ENCODE measurements at regions not wholly inside any gene's neighbourhood (a gene's known extent, or its start where the extent isn't known, plus 50 kb on each side); places are given as distances from the start of the nearest gene placed in this dataset.

DNA sequence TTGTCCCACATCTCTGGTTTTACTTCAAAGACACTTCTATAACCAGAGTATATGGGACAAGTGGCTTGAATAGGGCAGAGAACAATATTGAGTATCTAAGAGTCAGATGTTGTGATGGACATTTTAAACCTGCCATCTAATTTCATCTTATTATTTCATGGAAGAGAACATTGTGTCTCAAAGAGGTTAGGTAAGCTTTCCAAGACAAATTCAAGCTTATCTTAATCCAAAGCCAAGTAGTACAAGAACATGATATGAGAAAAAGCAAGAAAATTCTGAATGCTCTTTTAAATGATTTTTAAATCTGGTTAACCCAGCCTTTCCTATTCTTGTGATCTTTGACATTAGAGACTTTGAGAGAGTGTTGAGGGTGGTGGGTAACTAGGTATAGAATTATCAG, 65.3 kb upstream of the ZNF804B start:
- Mint-ChIP-seq H3K36me3 (ENCODE audit: low read depth) (no peaks in the 10 kb centered on the region), H3K9me3 (no peaks in the 10 kb centered on the region)
- no peak for ATAC-seq

More for the DNA sequence above, 65.3 kb upstream of the ZNF804B start:
- Mint-ChIP-seq H3K27me3 (ENCODE audit: insufficient read depth, low read depth, poor library complexity) (no peaks in the 10 kb centered on the region), H3K27ac (no peak overlapping the region), H3K4me1 (peaks cover 10% of the 10 kb centered on the region; the same call in 2 of the 3 replicates), H3K4me3 (no peak overlapping the region)
- no peaks in the 10 kb centered on the region for H3K9me2 ChIP-seq (ENCODE audit: insufficient read depth)
- no peaks in the 10 kb centered on the region for H3K27me3 ChIP-seq (ENCODE audit: insufficient read depth)
- H2AFZ ChIP-seq = no peak overlapping the region
- H3K36me3 ChIP-seq (ENCODE audit: insufficient read depth) = no peaks in the 10 kb centered on the region
- no peak for DNase-seq (ENCODE audit: low spot score)
- H4K20me1 ChIP-seq (replicated peaks; ENCODE audit: insufficient read depth) = no peaks in the 10 kb centered on the region
- no peaks in the 10 kb centered on the region for H3K79me2 ChIP-seq (replicated peaks; ENCODE audit: insufficient read depth)
- H3K4me2 ChIP-seq = no peak overlapping the region
- H3F3A ChIP-seq (replicated peaks; ENCODE audit: low read depth) = no peaks in the 10 kb centered on the region
- no peak for TF ChIP-seq POLR2AphosphoS5 (IDR thresholded peaks at IDR 0.05; ENCODE audit: low read depth)
- TF ChIP-seq, protein P1, sequence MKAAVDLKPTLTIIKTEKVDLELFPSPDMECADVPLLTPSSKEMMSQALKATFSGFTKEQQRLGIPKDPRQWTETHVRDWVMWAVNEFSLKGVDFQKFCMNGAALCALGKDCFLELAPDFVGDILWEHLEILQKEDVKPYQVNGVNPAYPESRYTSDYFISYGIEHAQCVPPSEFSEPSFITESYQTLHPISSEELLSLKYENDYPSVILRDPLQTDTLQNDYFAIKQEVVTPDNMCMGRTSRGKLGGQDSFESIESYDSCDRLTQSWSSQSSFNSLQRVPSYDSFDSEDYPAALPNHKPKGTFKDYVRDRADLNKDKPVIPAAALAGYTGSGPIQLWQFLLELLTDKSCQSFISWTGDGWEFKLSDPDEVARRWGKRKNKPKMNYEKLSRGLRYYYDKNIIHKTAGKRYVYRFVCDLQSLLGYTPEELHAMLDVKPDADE (IDR thresholded peaks at IDR 0.05) = no peak
- no peak for TF ChIP-seq EZH2 (IDR thresholded peaks at IDR 0.05; ENCODE audit: low read depth, unreplicated experiment)
- TF ChIP-seq ZNF331 (CRISPR knock-in tag; IDR thresholded peaks at IDR 0.05; ENCODE audit: low read depth) = no peak
- TF ChIP-seq NANOG (IDR thresholded peaks at IDR 0.05; ENCODE audit: borderline replicate concordance) = no peak
- TF ChIP-seq, protein P2, sequence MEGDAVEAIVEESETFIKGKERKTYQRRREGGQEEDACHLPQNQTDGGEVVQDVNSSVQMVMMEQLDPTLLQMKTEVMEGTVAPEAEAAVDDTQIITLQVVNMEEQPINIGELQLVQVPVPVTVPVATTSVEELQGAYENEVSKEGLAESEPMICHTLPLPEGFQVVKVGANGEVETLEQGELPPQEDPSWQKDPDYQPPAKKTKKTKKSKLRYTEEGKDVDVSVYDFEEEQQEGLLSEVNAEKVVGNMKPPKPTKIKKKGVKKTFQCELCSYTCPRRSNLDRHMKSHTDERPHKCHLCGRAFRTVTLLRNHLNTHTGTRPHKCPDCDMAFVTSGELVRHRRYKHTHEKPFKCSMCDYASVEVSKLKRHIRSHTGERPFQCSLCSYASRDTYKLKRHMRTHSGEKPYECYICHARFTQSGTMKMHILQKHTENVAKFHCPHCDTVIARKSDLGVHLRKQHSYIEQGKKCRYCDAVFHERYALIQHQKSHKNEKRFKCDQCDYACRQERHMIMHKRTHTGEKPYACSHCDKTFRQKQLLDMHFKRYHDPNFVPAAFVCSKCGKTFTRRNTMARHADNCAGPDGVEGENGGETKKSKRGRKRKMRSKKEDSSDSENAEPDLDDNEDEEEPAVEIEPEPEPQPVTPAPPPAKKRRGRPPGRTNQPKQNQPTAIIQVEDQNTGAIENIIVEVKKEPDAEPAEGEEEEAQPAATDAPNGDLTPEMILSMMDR (conservative IDR thresholded peaks at IDR 0.05; ENCODE audit: low read depth in 2 of 2) = no peak
- no peak for TF ChIP-seq CREB1 (CRISPR knock-in tag; IDR thresholded peaks at IDR 0.05; ENCODE audit: low read depth)
- TF ChIP-seq EZH2phosphoT487 (IDR thresholded peaks at IDR 0.05; ENCODE audit: unreplicated experiment) = no peak
- TF ChIP-seq, protein P3, sequence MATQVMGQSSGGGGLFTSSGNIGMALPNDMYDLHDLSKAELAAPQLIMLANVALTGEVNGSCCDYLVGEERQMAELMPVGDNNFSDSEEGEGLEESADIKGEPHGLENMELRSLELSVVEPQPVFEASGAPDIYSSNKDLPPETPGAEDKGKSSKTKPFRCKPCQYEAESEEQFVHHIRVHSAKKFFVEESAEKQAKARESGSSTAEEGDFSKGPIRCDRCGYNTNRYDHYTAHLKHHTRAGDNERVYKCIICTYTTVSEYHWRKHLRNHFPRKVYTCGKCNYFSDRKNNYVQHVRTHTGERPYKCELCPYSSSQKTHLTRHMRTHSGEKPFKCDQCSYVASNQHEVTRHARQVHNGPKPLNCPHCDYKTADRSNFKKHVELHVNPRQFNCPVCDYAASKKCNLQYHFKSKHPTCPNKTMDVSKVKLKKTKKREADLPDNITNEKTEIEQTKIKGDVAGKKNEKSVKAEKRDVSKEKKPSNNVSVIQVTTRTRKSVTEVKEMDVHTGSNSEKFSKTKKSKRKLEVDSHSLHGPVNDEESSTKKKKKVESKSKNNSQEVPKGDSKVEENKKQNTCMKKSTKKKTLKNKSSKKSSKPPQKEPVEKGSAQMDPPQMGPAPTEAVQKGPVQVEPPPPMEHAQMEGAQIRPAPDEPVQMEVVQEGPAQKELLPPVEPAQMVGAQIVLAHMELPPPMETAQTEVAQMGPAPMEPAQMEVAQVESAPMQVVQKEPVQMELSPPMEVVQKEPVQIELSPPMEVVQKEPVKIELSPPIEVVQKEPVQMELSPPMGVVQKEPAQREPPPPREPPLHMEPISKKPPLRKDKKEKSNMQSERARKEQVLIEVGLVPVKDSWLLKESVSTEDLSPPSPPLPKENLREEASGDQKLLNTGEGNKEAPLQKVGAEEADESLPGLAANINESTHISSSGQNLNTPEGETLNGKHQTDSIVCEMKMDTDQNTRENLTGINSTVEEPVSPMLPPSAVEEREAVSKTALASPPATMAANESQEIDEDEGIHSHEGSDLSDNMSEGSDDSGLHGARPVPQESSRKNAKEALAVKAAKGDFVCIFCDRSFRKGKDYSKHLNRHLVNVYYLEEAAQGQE (IDR thresholded peaks at IDR 0.05; ENCODE audit: unreplicated experiment) = no peak
- no peak for TF ChIP-seq JUNB (IDR thresholded peaks at IDR 0.05; ENCODE audit: unreplicated experiment)
- TF ChIP-seq STAT1 (IDR thresholded peaks at IDR 0.05; ENCODE audit: unreplicated experiment) = no peak
- TF ChIP-seq, protein P4, sequence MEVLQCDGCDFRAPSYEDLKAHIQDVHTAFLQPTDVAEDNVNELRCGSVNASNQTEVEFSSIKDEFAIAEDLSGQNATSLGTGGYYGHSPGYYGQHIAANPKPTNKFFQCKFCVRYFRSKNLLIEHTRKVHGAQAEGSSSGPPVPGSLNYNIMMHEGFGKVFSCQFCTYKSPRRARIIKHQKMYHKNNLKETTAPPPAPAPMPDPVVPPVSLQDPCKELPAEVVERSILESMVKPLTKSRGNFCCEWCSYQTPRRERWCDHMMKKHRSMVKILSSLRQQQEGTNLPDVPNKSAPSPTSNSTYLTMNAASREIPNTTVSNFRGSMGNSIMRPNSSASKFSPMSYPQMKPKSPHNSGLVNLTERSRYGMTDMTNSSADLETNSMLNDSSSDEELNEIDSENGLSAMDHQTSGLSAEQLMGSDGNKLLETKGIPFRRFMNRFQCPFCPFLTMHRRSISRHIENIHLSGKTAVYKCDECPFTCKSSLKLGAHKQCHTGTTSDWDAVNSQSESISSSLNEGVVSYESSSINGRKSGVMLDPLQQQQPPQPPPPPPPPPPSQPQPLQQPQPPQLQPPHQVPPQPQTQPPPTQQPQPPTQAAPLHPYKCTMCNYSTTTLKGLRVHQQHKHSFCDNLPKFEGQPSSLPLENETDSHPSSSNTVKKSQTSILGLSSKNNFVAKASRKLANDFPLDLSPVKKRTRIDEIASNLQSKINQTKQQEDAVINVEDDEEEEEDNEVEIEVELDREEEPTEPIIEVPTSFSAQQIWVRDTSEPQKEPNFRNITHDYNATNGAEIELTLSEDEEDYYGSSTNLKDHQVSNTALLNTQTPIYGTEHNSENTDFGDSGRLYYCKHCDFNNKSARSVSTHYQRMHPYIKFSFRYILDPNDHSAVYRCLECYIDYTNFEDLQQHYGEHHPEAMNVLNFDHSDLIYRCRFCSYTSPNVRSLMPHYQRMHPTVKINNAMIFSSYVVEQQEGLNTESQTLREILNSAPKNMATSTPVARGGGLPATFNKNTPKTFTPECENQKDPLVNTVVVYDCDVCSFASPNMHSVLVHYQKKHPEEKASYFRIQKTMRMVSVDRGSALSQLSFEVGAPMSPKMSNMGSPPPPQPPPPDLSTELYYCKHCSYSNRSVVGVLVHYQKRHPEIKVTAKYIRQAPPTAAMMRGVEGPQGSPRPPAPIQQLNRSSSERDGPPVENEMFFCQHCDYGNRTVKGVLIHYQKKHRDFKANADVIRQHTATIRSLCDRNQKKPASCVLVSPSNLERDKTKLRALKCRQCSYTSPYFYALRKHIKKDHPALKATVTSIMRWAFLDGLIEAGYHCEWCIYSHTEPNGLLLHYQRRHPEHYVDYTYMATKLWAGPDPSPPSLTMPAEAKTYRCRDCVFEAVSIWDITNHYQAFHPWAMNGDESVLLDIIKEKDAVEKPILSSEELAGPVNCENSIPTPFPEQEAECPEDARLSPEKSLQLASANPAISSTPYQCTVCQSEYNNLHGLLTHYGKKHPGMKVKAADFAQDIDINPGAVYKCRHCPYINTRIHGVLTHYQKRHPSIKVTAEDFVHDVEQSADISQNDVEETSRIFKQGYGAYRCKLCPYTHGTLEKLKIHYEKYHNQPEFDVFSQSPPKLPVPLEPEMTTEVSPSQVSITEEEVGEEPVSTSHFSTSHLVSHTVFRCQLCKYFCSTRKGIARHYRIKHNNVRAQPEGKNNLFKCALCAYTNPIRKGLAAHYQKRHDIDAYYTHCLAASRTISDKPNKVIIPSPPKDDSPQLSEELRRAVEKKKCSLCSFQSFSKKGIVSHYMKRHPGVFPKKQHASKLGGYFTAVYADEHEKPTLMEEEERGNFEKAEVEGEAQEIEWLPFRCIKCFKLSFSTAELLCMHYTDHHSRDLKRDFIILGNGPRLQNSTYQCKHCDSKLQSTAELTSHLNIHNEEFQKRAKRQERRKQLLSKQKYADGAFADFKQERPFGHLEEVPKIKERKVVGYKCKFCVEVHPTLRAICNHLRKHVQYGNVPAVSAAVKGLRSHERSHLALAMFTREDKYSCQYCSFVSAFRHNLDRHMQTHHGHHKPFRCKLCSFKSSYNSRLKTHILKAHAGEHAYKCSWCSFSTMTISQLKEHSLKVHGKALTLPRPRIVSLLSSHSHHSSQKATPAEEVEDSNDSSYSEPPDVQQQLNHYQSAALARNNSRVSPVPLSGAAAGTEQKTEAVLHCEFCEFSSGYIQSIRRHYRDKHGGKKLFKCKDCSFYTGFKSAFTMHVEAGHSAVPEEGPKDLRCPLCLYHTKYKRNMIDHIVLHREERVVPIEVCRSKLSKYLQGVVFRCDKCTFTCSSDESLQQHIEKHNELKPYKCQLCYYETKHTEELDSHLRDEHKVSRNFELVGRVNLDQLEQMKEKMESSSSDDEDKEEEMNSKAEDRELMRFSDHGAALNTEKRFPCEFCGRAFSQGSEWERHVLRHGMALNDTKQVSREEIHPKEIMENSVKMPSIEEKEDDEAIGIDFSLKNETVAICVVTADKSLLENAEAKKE (CRISPR knock-in tag; IDR thresholded peaks at IDR 0.05) = no peak
- no peak for TF ChIP-seq ZNF114 (CRISPR knock-in tag; IDR thresholded peaks at IDR 0.05)
- H3K4me3 ChIP-seq = no peak overlapping the region
- H3K4me1 ChIP-seq (ENCODE audit: insufficient read depth) = peaks cover 7% of the 10 kb centered on the region; the same call in 1 of the 2 replicates
- H3K27ac ChIP-seq (ENCODE audit: low read depth) = no peak overlapping the region
